Trophoblast cell (in vitro differentiated cells and primary cell): ENCODE measurements at regions not wholly inside any gene's neighbourhood (a gene's known extent, or its start where the extent isn't known, plus 50 kb on each side); places are given as distances from the start of the nearest gene placed in this dataset.
"Not testable (repeated sequence)": the region's sequence is repeated elsewhere in the genome, so short reads cannot be mapped to it uniquely, and the experiment has no call there.

Experiments
- DNase-seq, 2 donors: peaks; one replicate each; pipeline ENCODE4 v3.0.0-alpha.2; 2016
- H2AFZ ChIP-seq: 2 replicates; pipeline ENCODE4 v1.6.1; 2013; ENCODE audit warnings: low read length, moderate library complexity, mild to moderate bottlenecking; ENCODE audit not compliant: insufficient read depth, poor library complexity
- H2AK5ac ChIP-seq: 2 replicates; pipeline ENCODE4 v1.6.1; 2013; ENCODE audit warnings: mild to moderate bottlenecking, low read length
- H2BK120ac ChIP-seq: 2 replicates; pipeline ENCODE4 v1.6.1; 2013; ENCODE audit warnings: low read length, mild to moderate bottlenecking, moderate library complexity; ENCODE audit not compliant: insufficient read depth, poor library complexity
- H2BK12ac ChIP-seq: 2 replicates; pipeline ENCODE4 v1.6.1; 2013; ENCODE audit warnings: mild to moderate bottlenecking, low read length, moderate library complexity
- H2BK5ac ChIP-seq: 2 replicates; pipeline ENCODE4 v1.6.1; 2013; ENCODE audit warnings: low read length, low read depth, moderate library complexity, mild to moderate bottlenecking; ENCODE audit not compliant: poor library complexity
- H3K14ac ChIP-seq: 2 replicates; pipeline ENCODE4 v1.6.1; 2013; ENCODE audit warnings: mild to moderate bottlenecking, low read length
- H3K18ac ChIP-seq: 2 replicates; pipeline ENCODE4 v1.6.1; 2013; ENCODE audit warnings: mild to moderate bottlenecking, low read length
- H3K23ac ChIP-seq: 2 replicates; pipeline ENCODE4 v1.6.1; 2013; ENCODE audit warnings: low read length
- H3K27ac ChIP-seq: 2 replicates; pipeline ENCODE4 v1.5.1; 2013; ENCODE audit warnings: low read depth, mild to moderate bottlenecking, inconsistent platforms, low read length, moderate library complexity
- H3K27me3 ChIP-seq: 2 replicates; pipeline ENCODE4 v1.6.1; 2013; ENCODE audit warnings: inconsistent platforms, mild to moderate bottlenecking, low read length, moderate library complexity; ENCODE audit not compliant: insufficient read depth
- H3K36me3 ChIP-seq, 2 experiments: 1 replicate in 1 of 2; 2 replicates in 1 of 2; pipeline ENCODE4 v1.6.1; 2013; ENCODE audit warnings: low read length in 2 of 2, mild to moderate bottlenecking in 2 of 2, moderate library complexity in 1 of 2; ENCODE audit not compliant: insufficient read depth in 2 of 2, control insufficient read depth in 1 of 2
- H3K4ac ChIP-seq: 2 replicates; pipeline ENCODE4 v1.6.1; 2013; ENCODE audit warnings: low read depth, mild to moderate bottlenecking, low read length, moderate library complexity
- H3K4me1 ChIP-seq, 2 experiments: 1 replicate in 1 of 2; 2 replicates in 1 of 2; pipeline ENCODE4 v1.6.1; 2013; ENCODE audit warnings: low read length in 2 of 2, mild to moderate bottlenecking in 2 of 2, moderate library complexity in 1 of 2; ENCODE audit not compliant: insufficient read depth in 2 of 2, control insufficient read depth in 1 of 2
- H3K4me2 ChIP-seq: 2 replicates; pipeline ENCODE4 v1.6.1; 2013; ENCODE audit warnings: inconsistent platforms, mild to moderate bottlenecking, low read length, moderate library complexity
- H3K4me3 ChIP-seq: 2 replicates; pipeline ENCODE4 v1.5.1; 2013; ENCODE audit warnings: mild to moderate bottlenecking, low read depth, low read length, inconsistent platforms
- H3K79me1 ChIP-seq: one replicate; pipeline ENCODE4 v1.6.1; 2013; ENCODE audit warnings: low read length
- H3K79me2 ChIP-seq: 2 replicates; pipeline ENCODE4 v1.6.1; 2013; ENCODE audit warnings: low read length, mild to moderate bottlenecking; ENCODE audit not compliant: control insufficient read depth, insufficient read depth, poor library complexity
- H3K9ac ChIP-seq: 2 replicates; pipeline ENCODE4 v1.6.1; 2013; ENCODE audit warnings: mild to moderate bottlenecking, low read length
- H3K9me3 ChIP-seq: 2 replicates; pipeline ENCODE4 v1.6.1; 2013; ENCODE audit warnings: low read depth, mild to moderate bottlenecking, control low read depth, inconsistent platforms, low read length; ENCODE audit not compliant: insufficient read depth
- H4K12ac ChIP-seq: 2 replicates; pipeline ENCODE4 v1.6.1; 2013; ENCODE audit warnings: low read depth, mild to moderate bottlenecking, low read length, moderate library complexity
- H4K8ac ChIP-seq: 2 replicates; pipeline ENCODE4 v1.6.1; 2013; ENCODE audit warnings: low read depth, mild to moderate bottlenecking, low read length, moderate library complexity
- H4K91ac ChIP-seq: one replicate; pipeline ENCODE4 v1.6.1; 2013; ENCODE audit warnings: low read depth, mild to moderate bottlenecking, low read length, moderate library complexity
- WGBS: extraction: QIAGEN DNeasy Blood & Tissue Kit; methylation state at CpG from one replicate; pipeline ENCODE4 v1.1.7; 2013; ENCODE audit warnings: missing lambda C conversion rate; ENCODE audit not compliant: insufficient read length, insufficient coverage; ENCODE audit errors: extremely low coverage; 5-methylcytosine and 5-hydroxymethylcytosine counted together

DNA sequence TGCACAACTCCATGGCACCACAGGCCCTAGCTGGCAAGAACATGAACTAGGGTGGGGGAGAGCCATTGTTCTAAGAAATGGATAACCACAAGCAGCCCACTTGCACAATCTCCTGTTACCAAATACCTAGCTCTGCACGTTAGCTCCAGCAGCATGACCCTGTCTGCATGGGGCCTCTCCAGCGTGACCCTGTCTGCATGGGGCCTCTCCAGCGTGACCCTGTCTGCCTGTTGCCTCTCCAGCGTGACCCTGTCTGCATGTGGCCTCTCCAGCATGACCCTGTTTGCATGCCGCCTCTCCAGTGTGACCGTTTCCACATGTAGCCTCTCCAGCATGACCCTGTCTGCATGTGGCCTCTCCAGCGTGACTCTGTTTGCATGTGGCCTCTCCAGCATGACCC is 356.7 kb downstream of the CNTNAP3B start:
- not testable (repeated sequence) for H2BK120ac ChIP-seq, H3K9me3 ChIP-seq, H2AFZ ChIP-seq, H3K79me1 ChIP-seq, H4K12ac ChIP-seq, H3K23ac ChIP-seq, H3K18ac ChIP-seq, DNase-seq, H3K14ac ChIP-seq, H3K36me3 ChIP-seq, H2AK5ac ChIP-seq, H3K79me2 ChIP-seq, H4K91ac ChIP-seq, H3K27me3 ChIP-seq, H3K4me3 ChIP-seq, H3K9ac ChIP-seq, H2BK5ac ChIP-seq, H3K4me2 ChIP-seq, H3K4me1 ChIP-seq, H2BK12ac ChIP-seq, H3K4ac ChIP-seq, H3K27ac ChIP-seq, H4K8ac ChIP-seq
- WGBS, result no CpG with 5 or more reads among the region's 7 CpGs

DNA sequence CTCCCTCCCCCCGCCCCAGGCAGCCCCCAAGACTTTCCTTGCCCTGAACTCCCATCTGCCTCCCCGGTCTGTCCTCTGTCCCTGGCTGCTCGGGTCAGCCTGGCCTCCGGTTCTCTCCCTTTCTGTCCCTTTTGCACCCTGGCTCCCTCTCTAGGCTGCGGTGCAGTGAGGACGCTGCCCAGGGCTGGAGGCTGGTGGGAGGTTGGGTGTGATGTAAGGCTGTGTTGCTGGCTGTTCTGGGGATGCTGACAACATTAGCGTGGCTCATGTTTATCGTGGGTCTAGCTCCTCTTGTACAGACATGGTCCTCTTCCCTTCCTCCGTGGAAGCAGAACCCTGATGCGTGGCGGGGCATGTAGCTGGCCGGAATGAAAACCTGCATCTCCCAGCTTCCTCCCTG is 357.5 kb downstream of the CNTNAP3B start:
- not testable (repeated sequence) for H3K9ac ChIP-seq, DNase-seq, H3K4ac ChIP-seq, H3K27me3 ChIP-seq, H3K4me1 ChIP-seq, H4K8ac ChIP-seq, H3K14ac ChIP-seq, H3K9me3 ChIP-seq, H2AK5ac ChIP-seq, H4K12ac ChIP-seq, H3K4me2 ChIP-seq, H3K79me1 ChIP-seq, H3K36me3 ChIP-seq, H2BK120ac ChIP-seq, H3K23ac ChIP-seq, H2BK12ac ChIP-seq, H4K91ac ChIP-seq, H3K79me2 ChIP-seq, H2BK5ac ChIP-seq, H3K18ac ChIP-seq, H3K27ac ChIP-seq, H2AFZ ChIP-seq, H3K4me3 ChIP-seq
- WGBS, result no CpG with 5 or more reads among the region's 12 CpGs

- not testable (repeated sequence) for H2AK5ac ChIP-seq, H4K91ac ChIP-seq, H3K9me3 ChIP-seq, H3K4me3 ChIP-seq, H3K36me3 ChIP-seq, H4K8ac ChIP-seq, DNase-seq, H3K23ac ChIP-seq, H2BK5ac ChIP-seq, H2BK120ac ChIP-seq, H4K12ac ChIP-seq, H3K27ac ChIP-seq, H3K79me1 ChIP-seq, H3K9ac ChIP-seq, H3K27me3 ChIP-seq, H3K4me1 ChIP-seq, H3K4ac ChIP-seq, H3K79me2 ChIP-seq, H2AFZ ChIP-seq, H2BK12ac ChIP-seq, H3K14ac ChIP-seq, H3K4me2 ChIP-seq, H3K18ac ChIP-seq
- WGBS, result no CpG with 5 or more reads among the region's 9 CpGs
Observed at GRCh38 chr9:41754822-41755221, 374.4 kb downstream of the CNTNAP3B start.

DNA sequence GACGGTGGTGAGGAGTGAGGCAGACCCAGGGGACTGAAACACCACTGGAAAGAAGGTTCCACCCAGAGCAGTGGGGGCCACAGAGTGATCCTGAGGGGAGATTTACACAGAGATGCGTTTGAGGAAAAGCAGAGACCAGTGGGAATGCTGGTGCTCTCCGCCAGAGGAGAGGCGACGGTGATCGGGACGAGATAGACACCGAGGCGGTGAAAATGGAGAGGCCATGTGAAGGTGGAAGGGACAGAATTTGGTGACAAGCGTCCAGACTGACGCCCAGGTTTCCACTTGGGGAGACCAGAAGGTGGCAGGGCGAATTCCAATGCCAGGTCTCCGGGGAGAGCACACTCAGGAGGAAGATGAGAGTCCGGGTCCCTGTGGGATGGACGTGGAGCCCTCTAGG is 374.8 kb downstream of the CNTNAP3B start:
- not testable (repeated sequence) for H3K18ac ChIP-seq, H2AFZ ChIP-seq, H2AK5ac ChIP-seq, H3K9ac ChIP-seq, H3K27me3 ChIP-seq, H4K12ac ChIP-seq, H3K9me3 ChIP-seq, H3K4me3 ChIP-seq, H4K91ac ChIP-seq, H3K4ac ChIP-seq, H3K27ac ChIP-seq, H3K4me2 ChIP-seq, H3K79me1 ChIP-seq, H2BK120ac ChIP-seq, H3K36me3 ChIP-seq, H3K23ac ChIP-seq, H2BK12ac ChIP-seq, H3K79me2 ChIP-seq, H2BK5ac ChIP-seq, H3K14ac ChIP-seq, DNase-seq, H3K4me1 ChIP-seq, H4K8ac ChIP-seq
- no CpG with 5 or more reads among the region's 15 CpGs for WGBS
